Fibroblast of mammary gland (primary cell): ENCODE measurements at regions not wholly inside any gene's neighbourhood (a gene's known extent, or its start where the extent isn't known, plus 50 kb on each side); places are given as distances from the start of the nearest gene placed in this dataset.
"Not testable (repeated sequence)": the region's sequence is repeated elsewhere in the genome, so short reads cannot be mapped to it uniquely, and the experiment has no call there.

Experiments used
- DNase-seq: peaks from one replicate; pipeline ENCODE4 v3.0.0-alpha.2; 2010; ENCODE audit warnings: low read depth
- H3K4me3 ChIP-seq: 2 replicates; pipeline ENCODE4 v1.5.1; 2011; ENCODE audit warnings: low read depth, mild to moderate bottlenecking, low read length, moderate library complexity; ENCODE audit not compliant: control insufficient read depth
- CTCF ChIP-seq: conservative IDR thresholded peaks from 2 replicates; pipeline ENCODE4 v1.5.1; 2011; ENCODE audit warnings: low read depth, low read length, inconsistent platforms; ENCODE audit not compliant: control insufficient read depth, insufficient read depth

GRCh38 chr6:144634371-144634770, 349.2 kb downstream of the UTRN start:
- DNase-seq = no peak
- no peak overlapping the region for H3K4me3 ChIP-seq
- TF ChIP-seq CTCF = no peak

DNA sequence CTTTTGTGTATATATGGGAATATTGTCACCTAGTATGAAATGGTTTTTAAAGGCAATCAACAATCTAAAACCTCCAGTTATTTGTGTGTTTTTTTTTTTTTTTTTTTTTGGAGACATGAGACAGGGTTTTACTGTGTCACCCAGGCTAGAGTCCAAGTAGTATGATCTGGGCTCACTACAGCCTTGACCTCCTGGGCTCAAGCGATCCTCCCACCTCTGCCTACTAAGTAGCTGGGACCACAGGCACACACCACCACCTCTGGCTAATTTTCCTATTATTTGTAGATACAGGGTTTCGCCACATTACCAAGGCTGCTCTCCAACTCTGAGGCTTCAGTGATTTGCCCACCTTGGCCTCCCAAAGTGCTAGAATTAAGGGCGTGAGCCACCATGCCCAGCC, 349.9 kb downstream of the UTRN start:
- no peak for DNase-seq
- H3K4me3 ChIP-seq = no peak overlapping the region
- TF ChIP-seq CTCF = no peak

DNA sequence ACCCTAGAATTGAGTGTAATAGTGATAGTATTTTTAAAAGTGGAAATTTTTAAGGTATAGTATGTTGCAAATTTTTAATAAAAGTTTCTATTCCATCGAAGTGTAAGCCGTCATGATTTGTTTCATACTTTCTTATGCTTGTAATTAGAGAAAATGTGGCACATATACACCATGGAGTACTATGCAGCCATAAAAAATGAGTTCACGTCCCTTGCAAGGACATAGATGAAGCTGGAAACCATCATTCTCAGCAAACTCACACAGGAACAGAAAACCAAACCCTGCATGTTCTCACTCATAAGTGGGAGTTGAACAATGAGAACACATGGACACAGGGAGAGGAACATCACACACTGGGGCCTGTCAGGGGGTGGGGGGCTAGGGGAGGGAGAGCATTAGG, 350.9 kb downstream of the UTRN start:
- H3K4me3 ChIP-seq, DNase-seq: not testable (repeated sequence)

DNA sequence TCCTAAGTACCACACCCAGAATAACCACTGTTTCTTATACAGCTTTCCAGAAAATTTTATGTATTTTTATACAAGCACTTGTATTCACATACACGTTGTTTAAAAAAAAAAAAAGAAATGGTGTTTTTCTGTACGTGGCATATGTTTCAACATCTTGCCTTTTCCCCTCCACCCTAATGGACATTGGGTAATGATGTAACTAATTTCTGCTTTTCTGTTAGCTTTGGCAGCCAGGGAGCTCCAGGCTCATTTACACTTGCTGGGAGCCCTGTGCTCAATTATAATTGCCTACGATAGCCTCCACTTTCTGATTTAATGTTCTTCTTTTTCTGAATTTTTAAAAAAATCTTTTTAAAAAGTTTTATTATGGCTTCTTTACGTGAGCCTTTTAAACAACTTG, 352.4 kb downstream of the UTRN start:
- TF ChIP-seq CTCF = no peak
- DNase-seq = no peak
- no peak overlapping the region for H3K4me3 ChIP-seq

GRCh38 chr6:144639654-144640053, 354.5 kb downstream of the UTRN start:
- H3K4me3 ChIP-seq = no peak overlapping the region
- no peak for DNase-seq
- no peak for TF ChIP-seq CTCF

- TF ChIP-seq CTCF = no peak
- DNase-seq = no peak
- H3K4me3 ChIP-seq = no peak overlapping the region
Measured at GRCh38 chr6:144641286-144641685, 356.2 kb downstream of the UTRN start.

GRCh38 chr6:144644776-144645175, 359.6 kb downstream of the UTRN start:
- TF ChIP-seq CTCF = no peak
- no peak overlapping the region for H3K4me3 ChIP-seq
- no peak for DNase-seq
